KBM-7 (cell line): ENCODE measurements at regions not wholly inside any gene's neighbourhood (a gene's known extent, or its start where the extent isn't known, plus 50 kb on each side); places are given as distances from the start of the nearest gene placed in this dataset.

Source experiments
- DNase-seq: peaks from one replicate; pipeline ENCODE4 v3.0.0-alpha.2; 2015
- in situ Hi-C: fragments of 300-500 bp; cut with MboI; formaldehyde crosslinking; loops from 2 replicates; pipeline ENCODE4 v1.14.3; 2020; ENCODE audit warnings: low sequenced_read_pairs, low pct_unique_long_range_greater_than_20kb, mixed read lengths

GRCh38 chr13:34458756-34459715 is 483.0 kb upstream of the NBEA start:
- in situ Hi-C loops, result no loop called here
- no peak for DNase-seq

DNA sequence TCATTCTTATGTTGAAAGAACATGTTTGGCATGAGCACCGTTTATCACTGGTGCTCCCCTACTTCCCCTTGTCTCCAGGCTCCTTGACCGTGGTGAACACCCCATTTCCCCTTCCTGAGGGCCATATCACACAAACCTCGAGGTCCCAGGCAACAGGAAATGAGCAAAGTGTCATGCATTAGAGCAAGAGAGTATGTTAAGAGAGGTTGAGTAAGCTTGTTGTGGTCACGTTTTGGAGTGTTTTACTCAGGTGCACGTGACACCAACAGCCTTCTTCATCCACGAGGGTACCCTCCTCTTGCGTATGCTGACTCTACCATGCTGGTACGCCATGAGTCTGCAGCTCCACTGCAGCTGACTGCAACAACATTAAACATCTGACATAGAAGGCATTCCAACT is 482.2 kb upstream of the NBEA start:
- peak; percentile 5 for DNase-seq
- in situ Hi-C loops, result no loop called here

DNA sequence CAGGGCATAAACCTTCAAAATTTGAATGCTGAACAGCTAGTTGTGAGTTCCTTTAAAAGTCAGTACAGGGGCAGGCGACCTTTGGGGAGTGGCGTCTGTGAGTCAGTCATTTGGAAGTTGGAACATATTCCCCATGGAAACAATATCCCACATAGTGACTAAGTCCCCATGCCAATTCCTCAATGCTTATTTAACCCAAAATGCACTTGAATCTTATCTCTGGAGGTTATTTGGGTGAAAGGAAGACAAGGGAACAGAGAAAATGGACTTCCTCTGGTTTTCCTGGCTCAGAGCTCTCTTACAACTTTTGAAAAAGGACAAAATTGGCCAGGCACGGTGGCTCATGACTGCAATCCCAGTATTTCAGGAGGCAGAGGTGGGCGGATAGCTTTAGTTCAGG is 479.2 kb upstream of the NBEA start:
- in situ Hi-C loops, result no loop called here

DNA sequence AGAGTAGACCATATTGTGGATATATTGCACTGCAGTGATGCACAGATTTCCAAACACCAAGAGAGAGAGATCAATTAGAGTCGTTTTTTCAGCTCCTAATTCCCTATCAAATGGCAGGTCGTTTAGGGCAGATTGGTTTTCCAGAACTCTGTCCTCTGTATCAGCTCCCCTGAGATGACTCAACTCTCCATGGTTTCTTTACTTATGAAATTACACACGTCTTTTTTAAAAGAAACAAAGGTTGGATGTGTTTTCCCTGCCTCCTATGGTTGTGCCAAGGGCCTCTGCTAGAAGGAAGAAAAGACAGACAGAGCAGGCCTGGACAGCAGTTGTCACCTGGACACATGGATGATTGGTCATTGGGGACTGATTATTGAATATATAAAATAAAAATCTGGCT is 478.1 kb upstream of the NBEA start:
- DNase-seq, result no peak
- in situ Hi-C loops, result no loop called here

More for the DNA sequence above, 479.2 kb upstream of the NBEA start:
- no peak for DNase-seq

DNA sequence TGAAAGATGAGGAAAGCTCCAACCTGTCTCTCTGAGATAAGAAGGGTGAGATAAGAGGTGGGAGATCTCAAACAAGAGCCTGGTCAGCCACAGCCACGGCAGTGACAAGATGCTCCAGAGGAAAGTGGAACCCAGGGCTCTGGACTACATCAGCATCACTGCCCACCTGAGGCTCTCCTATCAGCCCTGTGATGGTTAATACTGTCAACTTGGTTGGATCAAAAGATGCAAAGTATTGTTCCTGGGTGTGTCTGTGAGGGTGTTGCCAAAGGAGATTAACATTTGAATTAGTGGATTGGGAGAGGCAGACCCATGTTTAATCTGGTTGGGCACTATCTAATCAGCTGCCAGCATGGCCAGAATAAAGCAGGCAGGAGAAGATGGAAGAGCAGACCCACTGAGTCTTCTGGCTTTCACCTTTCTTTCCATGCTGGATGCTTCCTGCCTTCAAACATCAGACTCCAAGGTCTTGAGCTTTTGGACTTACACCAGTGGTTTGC is 476.6 kb upstream of the NBEA start:
- in situ Hi-C loops, result no loop called here
- no peak for DNase-seq

GRCh38 chr13:34466301-34466700 is 475.8 kb upstream of the NBEA start:
- in situ Hi-C loops, result no loop called here
- DNase-seq, result no peak

DNA sequence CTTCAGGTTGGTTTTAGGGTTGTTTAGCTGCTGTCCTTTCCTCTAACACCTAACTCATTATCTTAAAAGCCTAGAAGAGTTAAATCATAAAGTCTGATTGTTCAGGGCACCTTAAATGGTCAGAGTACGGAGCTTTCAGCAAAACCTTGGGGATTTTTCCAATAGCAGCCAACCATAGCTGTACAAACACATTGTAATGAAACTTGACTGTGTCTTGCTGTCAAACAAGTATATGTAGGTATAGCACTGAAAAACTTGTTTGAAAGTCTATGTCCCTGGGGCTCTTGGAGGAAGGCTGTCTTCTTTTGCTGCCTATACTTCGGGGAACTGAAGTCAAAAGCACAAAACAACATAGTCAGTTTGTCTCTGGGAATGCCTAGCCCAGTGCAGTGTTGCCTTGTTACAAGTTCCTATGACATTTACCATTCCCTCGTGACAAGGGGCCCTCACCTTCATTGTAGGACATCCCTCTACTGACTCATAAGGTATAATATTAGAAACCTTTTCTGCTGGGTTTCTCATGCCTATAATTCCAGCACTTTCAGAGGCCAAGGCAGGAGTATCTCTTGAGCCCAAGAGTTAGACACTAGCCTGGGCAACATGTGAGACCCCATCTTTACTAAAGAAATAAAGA is 474.5 kb upstream of the NBEA start:
- in situ Hi-C loops, result no loop called here
- DNase-seq, result no peak

- in situ Hi-C loops, result no loop called here
- DNase-seq, result no peak
Measured at GRCh38 chr13:34469196-34469986, 472.7 kb upstream of the NBEA start.

GRCh38 chr13:34474187-34474868 is 467.7 kb upstream of the NBEA start:
- no peak for DNase-seq
- in situ Hi-C loops, result no loop called here

DNA sequence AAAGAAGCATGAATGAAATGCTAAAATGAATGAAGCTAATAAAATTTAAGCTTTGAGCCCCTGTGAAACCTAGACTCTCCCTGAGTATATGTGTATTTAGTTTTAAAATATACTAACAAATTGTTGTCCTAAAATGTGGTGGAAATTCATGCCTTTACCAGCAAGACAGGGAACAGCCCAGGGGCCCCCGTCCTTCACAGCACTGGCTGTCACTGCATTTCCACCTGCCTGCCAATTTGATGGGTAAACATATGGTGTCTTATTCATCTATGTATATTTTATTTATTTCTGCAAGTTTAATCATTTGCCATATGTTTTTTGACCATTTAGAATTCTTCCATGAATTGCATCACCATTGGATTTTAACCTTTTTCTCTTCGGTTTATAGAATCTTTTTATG is 463.7 kb upstream of the NBEA start:
- in situ Hi-C loops, result no loop called here
- DNase-seq, result no peak

- in situ Hi-C loops, result no loop called here
- DNase-seq, result no peak
Measured at GRCh38 chr13:34502011-34502410, 440.1 kb upstream of the NBEA start.

- DNase-seq, result no peak
- in situ Hi-C loops, result no loop called here
Measured at GRCh38 chr13:34502621-34503020, 439.4 kb upstream of the NBEA start.

- DNase-seq, result no peak
- in situ Hi-C loops, result no loop called here
Measured at GRCh38 chr13:34506796-34507195, 435.3 kb upstream of the NBEA start.

GRCh38 chr13:34507630-34508029 is 434.4 kb upstream of the NBEA start:
- in situ Hi-C loops, result no loop called here
- DNase-seq, result no peak

DNA sequence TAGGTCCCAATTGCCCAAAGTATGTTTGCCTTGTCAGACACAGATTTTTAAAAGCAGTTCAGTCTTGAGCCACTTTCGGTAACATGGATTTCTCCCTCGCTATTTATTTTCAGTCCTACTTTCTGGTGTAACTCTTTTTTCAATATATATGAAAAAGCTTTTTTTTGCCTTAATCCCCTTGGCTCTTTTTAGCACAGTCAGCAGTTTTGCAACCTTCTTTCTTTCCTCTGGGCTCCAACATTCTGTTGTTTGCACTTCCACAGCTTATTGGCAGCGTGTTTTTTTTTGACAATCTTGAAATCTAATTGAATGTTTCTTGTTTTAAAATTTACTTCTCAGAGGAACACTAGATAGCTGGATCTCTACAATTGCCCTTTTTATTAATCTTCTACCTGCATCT is 429.3 kb upstream of the NBEA start:
- no peak for DNase-seq
- in situ Hi-C loops, result no loop called here

GRCh38 chr13:34513526-34513925 is 428.5 kb upstream of the NBEA start:
- DNase-seq, result no peak
- in situ Hi-C loops, result no loop called here

DNA sequence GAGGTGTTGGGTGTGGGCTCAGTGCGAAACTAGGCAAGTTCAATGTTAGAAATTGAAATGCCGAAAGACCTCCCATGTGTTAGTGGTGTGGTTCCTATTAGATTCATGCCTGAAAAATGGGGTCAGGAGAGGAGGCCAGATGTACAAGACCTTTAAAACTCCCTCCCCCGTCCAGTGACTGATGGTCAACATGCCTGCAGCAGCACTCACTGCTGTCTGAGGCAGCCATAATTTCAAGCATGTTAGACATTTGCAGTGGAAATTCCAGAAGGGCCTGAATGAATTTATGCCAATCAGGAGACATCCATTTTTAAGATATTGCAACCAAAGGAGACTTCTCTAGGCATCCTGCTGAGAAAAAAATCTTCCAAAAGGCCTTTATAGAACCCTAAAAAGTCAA is 426.9 kb upstream of the NBEA start:
- DNase-seq, result no peak
- in situ Hi-C loops, result no loop called here

DNA sequence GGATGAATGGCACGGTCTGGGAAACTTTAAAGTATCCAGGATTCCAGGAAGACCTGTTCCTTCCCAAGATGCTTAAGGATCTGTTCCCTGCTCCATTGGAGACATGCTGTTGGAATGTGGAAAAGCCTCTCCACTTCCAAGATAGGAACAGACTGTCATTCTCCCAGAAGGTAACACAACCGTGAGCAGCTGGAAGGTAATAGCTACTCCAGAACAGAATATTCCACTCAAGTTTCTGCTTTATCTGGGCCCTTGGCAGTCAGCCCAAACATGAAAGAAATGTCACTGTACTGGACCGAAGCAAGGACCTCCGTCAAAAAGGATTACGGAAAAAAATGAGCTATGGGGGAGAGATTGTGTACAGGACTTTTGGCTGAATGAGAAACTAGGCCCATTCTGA is 420.9 kb upstream of the NBEA start:
- in situ Hi-C loops, result no loop called here
- DNase-seq, result no peak

DNA sequence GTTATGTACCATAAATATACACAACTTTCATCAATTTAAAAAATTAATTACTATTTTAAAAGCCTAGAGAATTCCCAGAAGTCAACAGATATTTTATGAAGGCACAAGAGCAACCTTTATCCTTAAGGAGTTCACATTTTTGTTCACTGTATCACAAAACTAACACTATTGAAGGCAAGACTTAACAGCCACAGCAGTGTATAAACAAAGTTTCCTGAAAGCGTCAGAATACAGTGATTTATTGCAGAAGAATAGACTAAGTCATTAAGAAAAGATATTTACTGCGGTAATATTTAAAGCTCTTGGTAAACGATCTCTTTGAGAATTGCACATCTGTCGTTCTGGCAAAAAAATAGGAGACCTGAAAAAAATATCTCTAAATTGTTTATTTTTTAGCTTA is 419.3 kb upstream of the NBEA start:
- in situ Hi-C loops, result no loop called here
- no peak for DNase-seq
